ENCODE measurements at regions not wholly inside any gene's neighbourhood (a gene's known extent, or its start where the extent isn't known, plus 50 kb on each side); places are given as distances from the start of the nearest gene placed in this dataset.

DNA sequence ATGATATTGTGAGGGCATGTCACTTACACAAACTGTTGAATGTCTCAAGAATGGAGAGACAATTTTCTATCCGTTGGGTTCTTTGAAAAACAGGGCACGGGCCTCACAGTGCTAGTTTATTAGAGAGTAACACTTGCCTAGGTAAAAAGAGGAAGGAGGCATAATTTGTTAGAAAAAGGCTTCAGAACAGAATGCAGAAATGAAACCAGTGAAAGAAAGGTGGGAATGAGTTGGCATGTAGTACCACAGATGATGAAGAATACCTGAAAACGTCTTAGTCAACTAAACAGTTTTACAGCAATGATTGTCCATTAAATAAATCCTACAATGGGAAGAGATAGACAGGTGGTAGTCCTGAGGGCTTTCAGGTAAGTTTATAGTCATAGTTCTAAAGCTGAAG lies 1399.7 kb upstream of the CADM2 start:
- TF ChIP-seq, protein P1, sequence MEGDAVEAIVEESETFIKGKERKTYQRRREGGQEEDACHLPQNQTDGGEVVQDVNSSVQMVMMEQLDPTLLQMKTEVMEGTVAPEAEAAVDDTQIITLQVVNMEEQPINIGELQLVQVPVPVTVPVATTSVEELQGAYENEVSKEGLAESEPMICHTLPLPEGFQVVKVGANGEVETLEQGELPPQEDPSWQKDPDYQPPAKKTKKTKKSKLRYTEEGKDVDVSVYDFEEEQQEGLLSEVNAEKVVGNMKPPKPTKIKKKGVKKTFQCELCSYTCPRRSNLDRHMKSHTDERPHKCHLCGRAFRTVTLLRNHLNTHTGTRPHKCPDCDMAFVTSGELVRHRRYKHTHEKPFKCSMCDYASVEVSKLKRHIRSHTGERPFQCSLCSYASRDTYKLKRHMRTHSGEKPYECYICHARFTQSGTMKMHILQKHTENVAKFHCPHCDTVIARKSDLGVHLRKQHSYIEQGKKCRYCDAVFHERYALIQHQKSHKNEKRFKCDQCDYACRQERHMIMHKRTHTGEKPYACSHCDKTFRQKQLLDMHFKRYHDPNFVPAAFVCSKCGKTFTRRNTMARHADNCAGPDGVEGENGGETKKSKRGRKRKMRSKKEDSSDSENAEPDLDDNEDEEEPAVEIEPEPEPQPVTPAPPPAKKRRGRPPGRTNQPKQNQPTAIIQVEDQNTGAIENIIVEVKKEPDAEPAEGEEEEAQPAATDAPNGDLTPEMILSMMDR (IDR thresholded peaks at IDR 0.05; ENCODE audit: extremely low read depth, missing control alignments): no peak
- no peak for DNase-seq (ENCODE audit: low spot score)

DNA sequence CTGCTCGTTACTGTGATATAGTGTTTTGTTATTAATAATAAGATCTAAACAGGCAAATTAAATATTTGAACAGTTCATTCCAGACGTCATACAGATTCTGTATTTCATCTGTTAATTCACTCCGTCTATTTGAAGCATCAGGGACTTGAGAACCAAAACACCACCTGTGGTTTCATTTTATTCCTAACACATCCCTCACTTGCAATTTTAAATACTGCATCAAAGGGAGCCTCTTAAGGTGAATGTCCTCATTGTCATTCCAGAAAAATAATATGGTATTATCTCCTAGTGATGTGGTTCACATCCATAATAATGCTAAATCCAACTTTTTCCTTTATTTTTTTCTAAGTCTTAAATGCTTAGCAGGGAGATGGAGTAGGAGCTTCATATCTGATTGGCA lies 1390.9 kb upstream of the CADM2 start:
- DNase-seq (ENCODE audit: low spot score): no peak
- TF ChIP-seq, protein P1 (IDR thresholded peaks at IDR 0.05; ENCODE audit: extremely low read depth, missing control alignments): no peak

DNA sequence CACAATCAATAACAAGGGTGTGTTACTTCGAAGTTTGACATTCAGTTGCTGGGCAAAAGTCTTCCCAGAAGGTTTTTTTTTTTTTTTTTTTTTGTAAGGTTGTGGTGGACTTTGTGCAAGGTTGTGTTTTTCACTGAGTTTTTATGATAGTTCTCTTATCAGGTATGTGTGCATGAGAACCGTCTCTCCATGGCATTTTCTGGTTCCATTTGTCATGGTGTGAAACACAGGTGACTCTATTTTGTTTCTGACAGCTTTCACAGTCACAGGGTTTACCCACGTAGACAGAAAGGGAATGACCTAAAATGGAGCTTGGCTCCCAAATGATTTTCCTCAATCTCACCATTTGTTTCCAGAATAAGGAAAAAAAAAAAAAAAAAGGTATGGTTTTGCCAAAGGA lies 1377.2 kb upstream of the CADM2 start:
- DNase-seq (ENCODE audit: low spot score): no peak
- TF ChIP-seq, protein P1 (IDR thresholded peaks at IDR 0.05; ENCODE audit: extremely low read depth, missing control alignments): no peak

DNA sequence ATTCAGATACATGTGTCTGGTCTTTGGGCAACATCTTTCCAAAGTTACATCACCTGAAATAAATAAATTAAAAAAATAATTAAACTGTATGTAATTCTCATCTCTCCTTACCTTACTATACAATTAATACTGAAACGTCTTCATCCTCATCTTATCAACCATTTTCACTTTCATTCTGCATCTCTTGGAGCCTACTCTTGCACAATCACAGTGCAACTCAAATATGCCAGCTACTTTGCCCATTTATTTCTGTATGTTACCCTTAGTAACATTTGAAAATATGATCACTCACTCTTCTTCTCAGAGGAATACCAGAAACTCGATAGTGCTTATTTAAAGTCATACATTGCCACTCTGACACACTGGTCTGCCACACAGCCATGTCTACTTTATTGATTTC lies 1357.1 kb upstream of the CADM2 start:
- no peak for DNase-seq (ENCODE audit: low spot score)
- TF ChIP-seq, protein P1 (IDR thresholded peaks at IDR 0.05; ENCODE audit: extremely low read depth, missing control alignments): no peak

DNA sequence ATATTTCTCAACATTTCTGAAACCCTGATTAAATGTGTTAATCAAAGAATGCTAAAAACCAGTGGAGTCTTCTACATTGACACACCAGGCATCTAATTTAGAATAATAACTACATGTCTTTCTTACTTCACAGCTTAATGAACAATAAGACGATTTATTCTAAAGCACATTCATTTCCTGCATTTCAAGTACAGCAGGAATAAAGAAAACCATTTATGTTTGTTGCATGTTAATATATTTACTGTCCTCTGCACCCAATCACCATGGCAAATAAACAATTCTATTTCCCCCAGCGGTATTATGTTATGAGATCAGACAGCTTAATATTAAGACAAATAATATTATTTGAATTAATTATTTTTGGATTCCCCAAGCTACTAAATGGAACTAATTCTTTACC lies 1336.3 kb upstream of the CADM2 start:
- TF ChIP-seq, protein P1 (IDR thresholded peaks at IDR 0.05; ENCODE audit: extremely low read depth, missing control alignments): no peak
- no peak for DNase-seq (ENCODE audit: low spot score)

DNA sequence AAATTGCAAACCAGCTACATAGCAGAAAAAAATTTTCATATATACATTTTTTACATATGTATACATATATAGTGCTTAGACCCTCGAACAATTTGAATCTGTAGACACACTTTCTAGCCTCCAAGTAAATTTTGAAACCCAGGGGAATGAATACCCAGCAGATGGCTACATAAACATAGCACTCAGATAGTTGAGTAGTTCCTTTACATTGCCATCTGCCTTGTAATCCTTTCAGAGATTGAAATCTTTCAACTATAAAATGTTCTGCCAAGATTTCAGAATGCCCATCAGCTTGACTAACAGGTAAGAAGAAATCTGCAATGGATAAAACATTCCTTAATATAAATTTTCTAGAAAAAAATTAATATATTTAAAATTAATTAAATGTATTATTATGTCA lies 1333.5 kb upstream of the CADM2 start:
- no peak for DNase-seq (ENCODE audit: low spot score)
- TF ChIP-seq, protein P1 (IDR thresholded peaks at IDR 0.05; ENCODE audit: extremely low read depth, missing control alignments): no peak

DNA sequence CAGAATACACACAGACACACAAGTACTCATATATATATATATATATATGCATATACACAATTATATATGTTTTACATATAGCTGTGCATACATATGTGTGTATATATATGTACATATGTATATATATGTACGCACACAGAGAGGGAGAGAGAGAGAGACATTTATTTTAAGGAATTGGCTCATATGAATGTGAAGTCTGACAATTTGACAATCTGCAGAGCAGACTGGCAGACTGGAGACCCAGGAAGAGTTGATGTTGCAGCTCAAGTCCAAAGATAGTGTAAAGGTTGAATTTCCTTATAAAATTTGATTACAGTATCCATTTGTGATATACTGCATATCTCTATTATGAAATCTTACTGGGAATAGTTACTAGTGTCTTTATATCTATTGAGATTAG lies 1330.3 kb upstream of the CADM2 start:
- no peak for DNase-seq (ENCODE audit: low spot score)
- TF ChIP-seq, protein P1 (IDR thresholded peaks at IDR 0.05; ENCODE audit: extremely low read depth, missing control alignments): no peak
